Stimulated activated CD8-positive, alpha-beta memory T cell treated with anti-CD3 and anti-CD28 coated beads, Interleukin-7, amount 100 ng/mL, for 4 hours (primary cell): ENCODE measurements at regions not wholly inside any gene's neighbourhood (a gene's known extent, or its start where the extent isn't known, plus 50 kb on each side); places are given as distances from the start of the nearest gene placed in this dataset.
"Not testable (repeated sequence)": the region's sequence is repeated elsewhere in the genome, so short reads cannot be mapped to it uniquely, and the experiment has no call there.

Source experiments
- DNase-seq, 2 donors: peaks; one replicate each; pipeline ENCODE4 v3.0.0-alpha.2; 2020; ENCODE audit warnings: low read depth in 2 of 2

- DNase-seq = peak; percentile 9 to 23
Measured at GRCh38 chr4:101730291-101731117, 60.0 kb upstream of the BANK1 start.

GRCh38 chr4:101727238-101727637 lies 63.3 kb upstream of the BANK1 start:
- DNase-seq = no peak

- DNase-seq = no peak
Measured at GRCh38 chr4:101724093-101724492, 66.4 kb upstream of the BANK1 start.

DNA sequence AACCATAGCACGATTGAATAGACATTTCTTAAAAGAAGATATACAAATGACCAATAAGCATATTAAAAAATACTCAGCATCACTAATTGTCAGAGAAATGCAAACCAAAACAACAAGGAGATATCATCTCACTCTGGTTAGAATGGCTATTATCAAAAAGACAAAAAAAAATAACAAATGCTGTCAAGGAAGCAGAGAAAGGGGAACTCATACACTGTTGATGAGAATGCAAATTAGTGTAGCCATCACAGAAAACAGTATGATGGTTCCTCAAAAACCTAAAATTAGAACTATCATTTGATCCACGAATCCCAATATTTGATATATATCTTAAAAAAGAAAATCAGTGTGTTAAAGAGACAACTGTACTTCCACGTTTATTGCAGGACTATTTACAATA lies 71.7 kb upstream of the BANK1 start:
- DNase-seq = no peak

DNA sequence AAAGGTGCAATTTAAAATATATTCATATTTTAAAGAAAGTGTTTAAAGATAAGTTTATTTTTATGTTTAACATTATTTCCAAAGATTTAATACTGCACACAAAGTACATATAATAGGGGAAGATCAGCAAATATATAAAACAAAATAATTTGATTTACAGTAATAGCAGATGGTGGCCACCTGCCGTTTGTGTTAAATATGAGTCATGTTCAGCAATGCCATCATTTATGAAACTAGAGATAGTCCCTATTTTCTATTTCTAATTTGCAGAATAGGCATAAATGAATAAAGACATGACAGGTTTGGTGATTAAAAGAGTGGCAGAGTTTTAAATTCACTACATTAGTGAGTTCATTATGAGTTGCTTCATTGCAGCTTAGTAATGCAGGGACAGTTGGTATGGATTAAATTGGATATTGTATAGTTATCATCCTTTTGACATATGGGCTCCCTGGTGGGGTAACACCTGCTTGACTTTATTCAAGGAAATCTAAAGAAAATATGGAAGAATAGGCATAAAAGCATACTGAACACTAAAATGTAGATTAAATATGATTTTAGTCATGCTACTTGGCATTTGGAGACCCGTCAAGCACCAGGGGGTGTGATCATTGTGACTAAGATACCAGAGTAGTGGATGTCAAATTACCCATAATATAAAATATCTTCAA lies 78.8 kb upstream of the BANK1 start:
- no peak for DNase-seq

GRCh38 chr4:101710806-101711205 lies 79.7 kb upstream of the BANK1 start:
- DNase-seq = no peak

DNA sequence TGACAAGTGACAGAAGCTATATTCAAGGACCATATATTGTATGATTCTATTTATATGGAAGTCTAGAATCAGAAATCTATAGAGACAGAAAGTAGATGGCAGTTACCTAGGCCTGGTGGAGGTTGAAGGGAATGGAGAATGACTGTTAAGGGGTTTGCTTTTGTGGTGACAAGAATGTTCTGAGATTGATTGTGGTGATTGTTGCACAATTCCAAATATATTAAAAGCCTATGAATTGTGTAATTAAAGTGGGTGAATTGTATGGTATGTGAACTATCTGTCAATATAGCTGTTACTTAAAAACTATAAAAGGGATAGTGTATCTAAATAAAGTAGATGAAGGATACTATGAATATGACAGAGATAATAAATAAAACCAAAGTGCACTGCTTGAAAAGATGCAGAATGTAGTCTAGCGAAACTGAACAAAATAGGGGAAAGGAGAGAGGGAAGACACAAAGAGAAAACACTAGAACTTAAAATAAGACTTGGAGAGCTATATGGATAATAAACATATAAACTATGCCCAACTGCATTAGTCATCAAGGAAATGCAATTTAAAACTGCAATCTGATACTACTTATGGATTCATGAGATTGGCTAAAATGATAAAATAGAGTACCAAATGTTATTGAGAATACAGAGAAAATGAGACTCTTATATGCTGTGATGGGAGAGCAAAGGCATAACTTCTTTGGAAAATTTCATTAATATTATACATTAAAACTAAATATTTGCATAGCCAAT lies 82.1 kb upstream of the BANK1 start:
- no peak for DNase-seq

DNA sequence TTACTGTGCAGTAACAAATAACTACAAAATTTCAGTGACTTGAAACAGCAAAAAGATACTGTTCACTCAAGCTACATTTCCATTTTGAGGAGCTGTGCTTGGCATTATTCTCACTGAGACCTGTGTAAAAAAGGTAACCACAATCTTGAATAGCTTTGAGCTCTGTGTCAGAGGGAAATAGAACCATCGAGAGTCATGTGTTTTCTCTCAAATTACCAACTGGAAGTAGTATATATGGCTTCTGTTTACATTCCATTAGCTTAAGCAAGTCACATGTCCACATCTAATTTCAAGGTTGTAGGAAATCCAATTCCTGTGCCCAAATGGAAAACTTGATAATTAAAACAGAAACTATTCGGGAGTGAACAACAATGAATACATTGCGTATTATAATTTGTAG lies 82.9 kb upstream of the BANK1 start:
- DNase-seq = no peak

GRCh38 chr4:101706535-101707057 lies 83.9 kb upstream of the BANK1 start:
- DNase-seq = no peak

DNA sequence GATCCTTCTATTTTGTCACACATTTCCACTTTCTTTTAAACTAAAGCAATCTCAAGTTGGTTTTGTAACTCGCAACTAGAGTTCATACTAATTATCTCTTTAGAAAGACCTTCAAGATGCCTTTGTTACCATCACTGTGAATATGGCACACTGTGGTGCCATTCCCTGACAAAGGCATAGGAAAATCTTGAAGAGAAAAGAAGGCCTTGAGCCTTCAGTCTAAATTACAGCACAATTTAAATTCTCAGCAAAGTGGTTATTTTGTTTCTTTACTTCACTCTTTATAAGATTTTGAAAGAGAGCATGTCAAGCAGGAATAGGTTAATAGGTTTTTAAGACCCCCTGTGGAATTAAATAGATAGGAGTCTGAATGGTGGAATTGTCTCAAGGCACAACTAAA lies 89.0 kb upstream of the BANK1 start:
- no peak for DNase-seq

- DNase-seq = no peak
Measured at GRCh38 chr4:101699441-101700124, 90.9 kb upstream of the BANK1 start.

DNA sequence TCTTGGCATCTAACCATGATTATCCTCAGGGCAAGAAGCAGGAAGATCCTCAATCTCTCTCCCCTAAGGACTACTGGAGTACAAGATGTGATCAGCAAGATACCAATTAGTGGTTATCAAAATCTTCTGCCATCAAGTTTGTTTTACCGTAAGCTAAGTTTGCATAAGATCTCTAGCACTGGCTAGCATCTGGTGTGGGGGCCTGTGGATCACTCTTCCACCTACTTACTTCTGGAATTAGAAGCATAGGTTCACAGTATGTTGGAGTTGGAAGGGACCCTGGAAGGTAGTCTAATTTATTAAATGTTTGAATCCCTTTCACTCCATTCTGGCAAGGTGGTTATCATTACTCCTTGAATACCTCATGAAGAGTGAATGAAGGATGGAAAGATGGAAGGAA lies 93.3 kb upstream of the BANK1 start:
- no peak for DNase-seq

DNA sequence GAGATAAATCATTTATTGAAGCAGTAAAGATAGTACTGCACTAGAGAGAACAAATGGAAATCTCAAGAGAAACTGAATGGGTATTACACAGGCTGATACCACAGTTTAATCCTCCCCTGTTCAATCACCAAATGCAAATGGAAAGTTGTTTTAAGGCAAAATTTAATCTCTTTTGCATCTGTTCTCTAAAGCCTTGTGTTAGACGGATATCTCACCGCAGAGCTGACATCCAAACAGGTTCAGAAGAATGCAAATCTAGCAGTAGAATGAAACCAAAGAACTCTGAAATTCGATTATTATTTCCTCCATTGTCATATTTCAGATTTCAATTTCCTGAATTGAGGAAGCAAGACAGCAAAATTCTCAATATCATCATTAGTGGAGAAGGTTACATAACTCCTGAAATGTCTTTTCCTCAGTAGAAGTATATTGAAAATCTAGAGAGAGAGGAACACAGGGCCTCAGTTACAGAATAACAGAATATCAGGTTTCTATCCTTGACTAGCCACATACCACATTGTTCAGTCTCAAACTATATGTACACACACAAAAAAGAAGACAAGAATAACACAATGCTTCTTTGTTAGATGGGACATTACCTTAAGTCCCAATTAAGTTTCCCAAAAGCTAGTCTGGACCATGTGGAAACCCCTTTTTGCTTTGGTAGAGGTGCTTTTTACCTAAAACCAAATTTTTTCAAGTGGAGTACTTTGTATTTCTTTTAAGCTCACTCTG lies 94.1 kb upstream of the BANK1 start:
- no peak for DNase-seq

GRCh38 chr4:101695176-101695575 lies 95.4 kb upstream of the BANK1 start:
- DNase-seq = no peak

GRCh38 chr4:101694403-101694802 lies 96.1 kb upstream of the BANK1 start:
- DNase-seq = not testable (repeated sequence)

DNA sequence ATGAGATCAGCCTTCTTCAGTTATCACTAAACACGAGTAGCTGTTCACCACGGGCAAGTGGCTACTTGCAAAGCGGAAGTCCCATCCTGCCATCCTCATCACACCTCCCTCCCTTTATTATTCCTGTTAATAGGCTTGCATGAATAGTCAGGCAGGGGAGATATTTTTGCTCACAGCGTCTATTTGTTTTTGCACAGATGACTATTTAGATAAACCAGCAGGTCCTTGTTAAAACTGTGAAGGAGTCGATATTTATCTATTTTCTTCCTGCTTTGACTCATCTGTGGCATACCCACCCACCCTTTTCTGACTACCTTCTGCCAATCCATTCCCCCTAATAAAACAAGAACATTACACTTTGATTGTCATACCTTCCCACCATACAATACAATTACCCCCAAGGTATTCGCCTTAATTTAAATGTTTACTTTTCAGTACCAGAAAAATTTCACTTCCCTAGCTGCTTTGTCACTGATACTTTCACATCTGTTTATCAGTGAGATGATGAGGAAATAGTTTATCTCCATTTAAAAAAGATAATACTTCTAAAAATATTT lies 96.6 kb upstream of the BANK1 start:
- no peak for DNase-seq

DNA sequence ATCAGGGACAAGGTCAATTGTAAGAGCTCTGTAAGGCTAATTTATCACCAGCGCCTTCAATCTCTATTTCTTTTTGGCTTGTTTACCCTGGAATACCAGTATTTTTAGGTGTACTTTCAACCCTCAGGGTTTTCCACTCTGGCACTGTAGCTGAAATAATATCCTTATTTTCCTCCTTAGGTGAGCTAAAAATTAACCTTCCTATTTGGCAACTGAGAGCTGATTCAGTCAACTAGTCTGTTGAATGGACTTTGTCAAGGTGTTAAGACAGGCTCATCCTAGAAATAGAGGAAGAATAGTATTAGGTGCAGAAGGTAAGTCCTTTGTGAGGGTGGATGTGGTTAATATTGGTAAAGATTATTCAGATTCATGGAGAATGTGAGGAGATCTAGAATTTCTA lies 101.3 kb upstream of the BANK1 start:
- DNase-seq = no peak

- DNase-seq = no peak
Measured at GRCh38 chr4:101685126-101685525, 105.4 kb upstream of the BANK1 start.

DNA sequence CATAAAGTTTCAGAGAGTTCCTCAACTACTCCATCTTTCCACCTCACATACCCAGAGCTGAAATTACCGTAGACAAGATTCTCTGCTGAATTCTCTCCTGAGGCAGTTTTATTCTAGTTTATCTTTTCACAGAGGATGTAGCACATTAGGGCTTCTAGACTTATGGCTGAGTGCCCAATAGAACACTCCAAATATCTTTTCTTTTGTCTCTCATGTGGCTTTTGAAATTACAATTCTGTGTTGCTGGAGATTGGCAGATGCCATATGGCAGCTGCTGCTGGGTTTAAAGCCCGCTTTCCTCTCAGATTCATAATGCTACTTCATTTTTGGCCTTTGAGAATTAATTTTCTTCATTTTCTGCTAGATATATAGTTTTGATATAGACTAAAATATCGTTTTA lies 107.6 kb upstream of the BANK1 start:
- DNase-seq = no peak

GRCh38 chr4:101678180-101678579 lies 112.3 kb upstream of the BANK1 start:
- DNase-seq = no peak

GRCh38 chr4:101670897-101671296 lies 119.6 kb upstream of the BANK1 start:
- no peak for DNase-seq
